Vagina (tissue), 2 donors: ENCODE measurements at regions not wholly inside any gene's neighbourhood (a gene's known extent, or its start where the extent isn't known, plus 50 kb on each side); places are given as distances from the start of the nearest gene placed in this dataset.

Experiments
- CTCF ChIP-seq, 3 experiments: fragments of 450-650 bp in 2 of 3; fragments of 200-600 bp in 1 of 3; sonication (generic) in 1 of 3; IDR thresholded peaks; one replicate each; pipeline ENCODE4 v1.5.1; 2017 to 2019; ENCODE audit warnings: antibody characterized with exemption in 3 of 3, mild to moderate bottlenecking in 2 of 3, moderate library complexity in 2 of 3
- POLR2A ChIP-seq, 2 donors: fragments of 450-650 bp; IDR thresholded peaks; one replicate each; pipeline ENCODE4 v1.6.1; 2017; ENCODE audit warnings: antibody characterized with exemption in 2 of 2, mild to moderate bottlenecking in 2 of 2, moderate library complexity in 2 of 2
- POLR2AphosphoS5 ChIP-seq, 2 donors: sonication (generic); formaldehyde crosslinking; IDR thresholded peaks; one replicate each; pipeline ENCODE4 v1.9.0; 2017; ENCODE audit warnings: antibody characterized with exemption in 2 of 2, mild to moderate bottlenecking in 2 of 2, low read depth in 1 of 2; ENCODE audit not compliant: insufficient read depth in 1 of 2

- TF ChIP-seq POLR2A (IDR thresholded peaks at IDR 0.05) (no peak), CTCF (IDR thresholded peaks at IDR 0.05) (no peak), POLR2AphosphoS5 (IDR thresholded peaks at IDR 0.05; ENCODE audit: insufficient read depth in 1 of 2, low read depth in 1 of 2) (no peak)
These were observed 407.8 kb upstream of the CDH2 start for GRCh38 chr18:28584731-28585130.
